ENCODE measurements at regions not wholly inside any gene's neighbourhood (a gene's known extent, or its start where the extent isn't known, plus 50 kb on each side); places are given as distances from the start of the nearest gene placed in this dataset.

GRCh38 chr3:23720059-23720458 lies 85.7 kb upstream of the UBE2E1 start:
- no peak for DNase-seq (ENCODE audit: low read depth, low spot score)
- no peaks in the 10 kb centered on the region for H3K27me3 Mint-ChIP-seq (ENCODE audit: low read depth)
- no peaks in the 10 kb centered on the region for H3K36me3 Mint-ChIP-seq (ENCODE audit: low read depth)
- no peaks in the 10 kb centered on the region for H3K4me1 Mint-ChIP-seq
- H3K4me3 Mint-ChIP-seq: no peak overlapping the region
- H3K9me3 Mint-ChIP-seq: peaks cover 7% of the 10 kb centered on the region
- no peak overlapping the region for H3K27ac Mint-ChIP-seq (ENCODE audit: unreplicated experiment)
- TF ChIP-seq CTCF (conservative IDR thresholded peaks at IDR 0.05): no peak

DNA sequence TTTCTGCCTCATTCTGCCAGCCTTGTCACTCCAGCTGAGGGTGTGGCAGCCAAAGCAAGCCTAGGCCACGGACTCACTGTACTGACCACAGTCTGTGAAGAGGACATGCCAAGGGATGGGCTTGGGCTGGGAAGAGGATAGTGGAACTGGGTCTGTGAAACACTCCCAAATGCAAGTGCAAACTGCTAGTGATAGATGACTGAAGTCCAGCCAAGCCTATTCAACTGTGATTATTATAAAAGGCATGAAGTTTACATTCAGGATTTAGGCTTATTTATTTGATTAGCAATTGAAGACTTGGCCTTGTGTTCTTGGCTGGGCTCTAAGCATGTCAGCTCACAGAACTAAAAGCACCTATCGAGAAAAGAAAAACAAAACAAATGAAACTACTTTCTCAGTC lies 84.9 kb upstream of the UBE2E1 start:
- no peak overlapping the region for H3K27ac Mint-ChIP-seq (ENCODE audit: unreplicated experiment)
- no peak overlapping the region for H3K4me3 Mint-ChIP-seq
- no peaks in the 10 kb centered on the region for H3K27me3 Mint-ChIP-seq (ENCODE audit: low read depth)
- H3K36me3 Mint-ChIP-seq (ENCODE audit: low read depth): no peaks in the 10 kb centered on the region
- H3K9me3 Mint-ChIP-seq: peaks cover 7% of the 10 kb centered on the region
- H3K4me1 Mint-ChIP-seq: no peaks in the 10 kb centered on the region
- DNase-seq (ENCODE audit: low read depth, low spot score): no peak
- no peak for TF ChIP-seq CTCF (conservative IDR thresholded peaks at IDR 0.05)

DNA sequence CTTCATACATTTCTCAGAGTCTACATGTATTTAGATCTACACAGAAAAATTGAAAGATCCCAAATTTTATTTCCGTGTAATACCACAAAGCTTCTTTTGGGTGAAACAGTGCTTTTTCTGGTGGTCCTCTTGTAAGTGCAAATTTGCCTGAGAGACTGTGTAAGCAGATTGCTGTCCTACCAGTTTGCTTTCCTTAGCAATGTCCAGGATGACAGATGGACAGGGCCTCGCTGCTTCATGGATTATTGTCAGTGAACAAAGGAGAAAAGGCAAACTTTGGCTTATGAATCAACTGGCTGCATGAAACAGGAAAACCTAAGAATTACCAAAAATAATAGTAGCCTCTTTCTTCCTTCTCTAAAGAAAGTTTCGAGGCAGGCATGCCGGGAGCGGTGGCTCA lies 82.6 kb upstream of the UBE2E1 start:
- Mint-ChIP-seq H3K27me3 (ENCODE audit: low read depth) (no peaks in the 10 kb centered on the region), H3K27ac (ENCODE audit: unreplicated experiment) (no peak overlapping the region), H3K36me3 (ENCODE audit: low read depth) (no peaks in the 10 kb centered on the region), H3K4me1 (peaks cover 7% of the 10 kb centered on the region), H3K4me3 (no peak overlapping the region), H3K9me3 (no peaks in the 10 kb centered on the region)
- TF ChIP-seq CTCF (conservative IDR thresholded peaks at IDR 0.05): no peak
- no peak for DNase-seq (ENCODE audit: low read depth, low spot score)

DNA sequence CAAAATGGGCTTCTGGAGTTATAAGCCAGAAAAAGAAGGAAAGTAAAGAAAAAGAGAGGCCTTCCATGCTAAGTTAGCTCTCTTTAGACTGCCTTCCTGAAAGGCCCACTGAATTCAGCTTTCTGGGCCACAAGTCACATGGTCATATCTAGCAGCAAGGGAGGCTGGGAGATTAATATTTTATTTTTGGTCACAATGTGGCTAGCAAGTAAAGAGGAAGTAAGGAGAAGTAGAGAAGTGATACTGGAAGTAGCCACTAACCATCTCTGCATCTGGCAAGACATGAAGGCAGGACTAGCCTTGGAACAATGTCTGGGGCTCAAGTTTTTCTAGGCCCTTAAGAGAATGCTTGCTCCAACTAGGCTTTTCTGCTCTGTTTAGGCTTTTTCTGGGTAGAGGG lies 81.8 kb upstream of the UBE2E1 start:
- H3K4me1 Mint-ChIP-seq: peaks cover 13% of the 10 kb centered on the region
- H3K36me3 Mint-ChIP-seq (ENCODE audit: low read depth): no peaks in the 10 kb centered on the region
- no peak for TF ChIP-seq CTCF (conservative IDR thresholded peaks at IDR 0.05)
- H3K27me3 Mint-ChIP-seq (ENCODE audit: low read depth): no peaks in the 10 kb centered on the region
- no peak for DNase-seq (ENCODE audit: low read depth, low spot score)
- no peak overlapping the region for H3K4me3 Mint-ChIP-seq
- H3K27ac Mint-ChIP-seq (ENCODE audit: unreplicated experiment): no peak overlapping the region
- no peaks in the 10 kb centered on the region for H3K9me3 Mint-ChIP-seq

- Mint-ChIP-seq H3K9me3 (no peaks in the 10 kb centered on the region), H3K36me3 (ENCODE audit: low read depth) (no peaks in the 10 kb centered on the region), H3K4me1 (peaks cover 13% of the 10 kb centered on the region), H3K27me3 (ENCODE audit: low read depth) (no peaks in the 10 kb centered on the region), H3K27ac (ENCODE audit: unreplicated experiment) (peak overlapping the region; percentile 79), H3K4me3 (no peak overlapping the region)
- TF ChIP-seq CTCF (conservative IDR thresholded peaks at IDR 0.05): no peak
- DNase-seq (ENCODE audit: low read depth, low spot score): no peak
Measured at GRCh38 chr3:23726811-23727548, 78.8 kb upstream of the UBE2E1 start.

All from neural crest cell (in vitro differentiated cells).